Neural progenitor cell (in vitro differentiated cells): ENCODE measurements at regions not wholly inside any gene's neighbourhood (a gene's known extent, or its start where the extent isn't known, plus 50 kb on each side); places are given as distances from the start of the nearest gene placed in this dataset.
"Not testable (repeated sequence)": the region's sequence is repeated elsewhere in the genome, so short reads cannot be mapped to it uniquely, and the experiment has no call there.

ENCODE experiments used
- DNase-seq: peaks from one replicate; pipeline ENCODE4 v3.0.0-alpha.2; 2016; ENCODE audit warnings: low spot score
- H2AFZ ChIP-seq: fragments of 200-600 bp; sonication (generic); replicated peaks from 2 replicates; pipeline ENCODE4 v1.6.1; 2016; ENCODE audit warnings: antibody characterized with exemption
- H3F3A ChIP-seq: fragments of 200-600 bp; sonication (generic); 2 replicates; pipeline ENCODE4 v1.6.1; 2016; ENCODE audit warnings: antibody characterized with exemption, low read depth
- H3K27ac ChIP-seq: fragments of 200-600 bp; sonication (generic); 2 replicates; pipeline ENCODE4 v1.5.1; 2016; ENCODE audit warnings: mild to moderate bottlenecking
- H3K27me3 ChIP-seq: fragments of 200-600 bp; sonication (generic); 2 replicates; pipeline ENCODE4 v1.6.1; 2016; ENCODE audit warnings: mild to moderate bottlenecking, moderate library complexity
- H3K36me3 ChIP-seq: fragments of 200-600 bp; sonication (generic); 2 replicates; pipeline ENCODE4 v1.5.1; 2016
- H3K4me1 ChIP-seq: fragments of 200-600 bp; sonication (generic); 2 replicates; pipeline ENCODE4 v1.6.1; 2016; ENCODE audit warnings: mixed run types
- H3K4me2 ChIP-seq: fragments of 200-600 bp; sonication (generic); 2 replicates; pipeline ENCODE4 v1.6.1; 2016
- H3K4me3 ChIP-seq: fragments of 200-600 bp; sonication (generic); 2 replicates; pipeline ENCODE4 v1.5.1; 2016
- H3K79me2 ChIP-seq: fragments of 200-600 bp; sonication (generic); 2 replicates; pipeline ENCODE4 v1.6.1; 2016; ENCODE audit warnings: low read depth
- H3K9ac ChIP-seq: fragments of 200-600 bp; sonication (generic); 2 replicates; pipeline ENCODE4 v1.6.1; 2016
- H3K9me3 ChIP-seq: fragments of 200-600 bp; sonication (generic); 2 replicates; pipeline ENCODE4 v1.5.1; 2016; ENCODE audit warnings: low read depth
- H4K20me1 ChIP-seq: fragments of 200-600 bp; sonication (generic); 2 replicates; pipeline ENCODE4 v1.6.1; 2016; ENCODE audit warnings: low read depth
- H3K27ac Mint-ChIP-seq: 3 replicates; pipeline ENCODE4 v1.8.0; 2021; ENCODE audit warnings: mixed read lengths
- H3K27me3 Mint-ChIP-seq: 2 replicates; pipeline ENCODE4 v1.8.0; 2022; ENCODE audit warnings: low read depth, mild to moderate bottlenecking, inconsistent platforms, moderate library complexity, mixed read lengths; ENCODE audit not compliant: insufficient read depth
- H3K36me3 Mint-ChIP-seq: 3 replicates; pipeline ENCODE4 v1.8.0; 2021; ENCODE audit warnings: mixed read lengths
- H3K4me1 Mint-ChIP-seq: 3 replicates; pipeline ENCODE4 v1.8.0; 2021; ENCODE audit warnings: mixed read lengths
- H3K4me3 Mint-ChIP-seq: 3 replicates; pipeline ENCODE4 v1.8.0; 2021; ENCODE audit warnings: mild to moderate bottlenecking, moderate library complexity, mixed read lengths
- H3K9me3 Mint-ChIP-seq: 3 replicates; pipeline ENCODE4 v1.8.0; 2020; ENCODE audit warnings: mixed read lengths
- CTCF ChIP-seq: fragments of 200-600 bp; sonication (generic); IDR thresholded peaks from 2 replicates; pipeline ENCODE4 v1.5.1; 2017; ENCODE audit warnings: antibody characterized with exemption, mild to moderate bottlenecking
- EZH2 ChIP-seq: fragments of 200-600 bp; sonication (generic); IDR thresholded peaks from 2 replicates; pipeline ENCODE4 v1.6.1; 2017; ENCODE audit warnings: antibody characterized with exemption, mild to moderate bottlenecking, moderate library complexity
- EZH2phosphoT487 ChIP-seq: fragments of 200-600 bp; sonication (generic); IDR thresholded peaks from 2 replicates; pipeline ENCODE4 v1.6.1; 2017; ENCODE audit warnings: antibody characterized with exemption

DNA sequence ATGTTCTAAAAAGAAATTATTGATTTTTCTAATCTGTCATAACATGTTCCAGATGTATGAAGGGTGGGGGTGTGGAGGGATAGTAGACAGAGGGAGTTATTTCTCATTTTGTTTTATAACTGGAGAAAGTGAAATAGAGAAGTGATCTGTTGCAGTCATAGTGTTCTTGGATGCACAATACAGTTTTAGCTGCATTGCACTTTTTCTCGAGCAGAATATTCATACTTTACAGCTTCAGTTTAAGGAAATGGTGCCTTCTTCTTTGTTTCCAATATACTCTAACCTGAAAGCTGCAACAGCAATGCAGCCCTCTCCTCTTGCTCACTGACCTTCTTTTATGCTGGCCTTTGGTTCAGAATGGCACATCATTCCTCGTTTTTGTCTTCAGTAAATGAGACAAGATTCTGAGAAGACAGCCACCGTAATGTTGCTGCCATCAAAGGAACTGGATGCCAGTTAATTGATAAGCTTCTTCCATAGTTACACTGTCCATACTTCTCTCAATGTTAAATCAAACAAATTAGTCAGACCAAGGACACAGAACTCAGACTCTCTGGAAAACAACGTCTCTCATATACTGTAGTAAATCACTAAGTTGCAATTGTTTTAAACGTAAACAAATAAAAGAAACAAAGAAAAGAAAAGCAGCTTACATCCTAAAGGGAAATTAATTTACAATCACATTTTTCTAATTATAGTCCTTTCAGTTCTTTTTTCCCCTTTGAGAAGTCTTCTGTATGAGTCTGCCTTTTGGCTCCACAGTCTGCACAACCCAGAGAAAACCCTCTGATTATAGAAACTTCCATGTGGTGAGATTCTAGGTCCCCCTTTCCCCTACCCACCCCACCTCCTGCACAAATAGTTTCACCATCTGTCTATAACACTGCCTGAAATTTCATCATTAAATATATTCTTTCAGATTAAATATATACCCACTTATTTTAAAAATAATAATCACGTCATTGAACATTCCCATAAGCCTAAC lies 97.4 kb upstream of the UGP2 start:
- TF ChIP-seq CTCF, result no peak
- no peak overlapping the region for H3K27ac ChIP-seq
- peaks cover 8% of the 10 kb centered on the region for H3K4me1 ChIP-seq
- no peaks in the 10 kb centered on the region for H3K36me3 ChIP-seq
- no peak for DNase-seq
- H3K4me1 Mint-ChIP-seq, result peaks cover 5% of the 10 kb centered on the region
- no peaks in the 10 kb centered on the region for H3K9me3 ChIP-seq
- no peak overlapping the region for H3K27ac Mint-ChIP-seq
- H3K9me3 Mint-ChIP-seq, result peaks cover 2% of the 10 kb centered on the region
- H3K27me3 ChIP-seq, result no peaks in the 10 kb centered on the region
- no peak overlapping the region for H3K4me3 ChIP-seq
- H3K27me3 Mint-ChIP-seq, result no peaks in the 10 kb centered on the region
- no peaks in the 10 kb centered on the region for H3F3A ChIP-seq
- no peaks in the 10 kb centered on the region for H4K20me1 ChIP-seq
- no peak overlapping the region for H3K4me3 Mint-ChIP-seq
- H3K4me2 ChIP-seq, result peak overlapping the region; percentile 25
- H3K79me2 ChIP-seq, result no peaks in the 10 kb centered on the region
- peak overlapping the region; percentile 74 for H2AFZ ChIP-seq
- no peaks in the 10 kb centered on the region for H3K36me3 Mint-ChIP-seq
- H3K9ac ChIP-seq, result no peak overlapping the region

GRCh38 chr2:63746548-63746947 lies 95.1 kb upstream of the UGP2 start:
- DNase-seq, H3K9ac ChIP-seq, H3K27ac ChIP-seq, H3K36me3 Mint-ChIP-seq, H3K36me3 ChIP-seq, H3K9me3 ChIP-seq, H3K27me3 Mint-ChIP-seq, H3K4me2 ChIP-seq, H3K4me3 Mint-ChIP-seq, H4K20me1 ChIP-seq, H3F3A ChIP-seq, H3K4me3 ChIP-seq, H3K27ac Mint-ChIP-seq, H2AFZ ChIP-seq, H3K4me1 Mint-ChIP-seq, H3K4me1 ChIP-seq, H3K79me2 ChIP-seq, H3K9me3 Mint-ChIP-seq, H3K27me3 ChIP-seq: not testable (repeated sequence)

- Mint-ChIP-seq H3K36me3 (no peaks in the 10 kb centered on the region), H3K27me3 (no peaks in the 10 kb centered on the region), H3K27ac (no peak overlapping the region), H3K9me3 (peaks cover 2% of the 10 kb centered on the region), H3K4me3 (no peak overlapping the region), H3K4me1 (peaks cover under 1% of the 10 kb centered on the region)
- Histone ChIP-seq H3K36me3 (no peaks in the 10 kb centered on the region), H3K27ac (no peak overlapping the region), H3K79me2 (no peaks in the 10 kb centered on the region), H3K9ac (no peak overlapping the region), H3K4me1 (no peaks in the 10 kb centered on the region), H3K4me2 (no peak overlapping the region), H2AFZ (no peak overlapping the region), H3K4me3 (no peak overlapping the region), H3F3A (no peaks in the 10 kb centered on the region), H3K9me3 (no peaks in the 10 kb centered on the region), H4K20me1 (no peaks in the 10 kb centered on the region), H3K27me3 (no peaks in the 10 kb centered on the region)
- DNase-seq, result no peak
- TF ChIP-seq CTCF (no peak), EZH2phosphoT487 (no peak), EZH2 (no peak)
These were observed 89.8 kb upstream of the UGP2 start for GRCh38 chr2:63751901-63752300.

- DNase-seq, result no peak
- Histone ChIP-seq H3K27ac (no peak overlapping the region), H3K9ac (no peak overlapping the region), H4K20me1 (no peaks in the 10 kb centered on the region), H3K36me3 (no peaks in the 10 kb centered on the region), H3K9me3 (no peaks in the 10 kb centered on the region), H3K4me3 (no peak overlapping the region), H3K79me2 (no peaks in the 10 kb centered on the region), H3K4me2 (no peak overlapping the region), H2AFZ (no peak overlapping the region), H3K4me1 (no peaks in the 10 kb centered on the region), H3K27me3 (no peaks in the 10 kb centered on the region), H3F3A (no peaks in the 10 kb centered on the region)
- no peaks in the 10 kb centered on the region for H3K4me1 Mint-ChIP-seq
- TF ChIP-seq CTCF, result no peak
- no peak for TF ChIP-seq EZH2phosphoT487
- TF ChIP-seq EZH2, result no peak
- no peaks in the 10 kb centered on the region for H3K36me3 Mint-ChIP-seq
- no peaks in the 10 kb centered on the region for H3K27me3 Mint-ChIP-seq
- H3K27ac Mint-ChIP-seq, result no peak overlapping the region
- no peak overlapping the region for H3K4me3 Mint-ChIP-seq
- H3K9me3 Mint-ChIP-seq, result no peaks in the 10 kb centered on the region
These were observed 86.5 kb upstream of the UGP2 start for GRCh38 chr2:63755216-63755615.
